HG03342 (cell line): ENCODE measurements at regions not wholly inside any gene's neighbourhood (a gene's known extent, or its start where the extent isn't known, plus 50 kb on each side); places are given as distances from the start of the nearest gene placed in this dataset.

Experiments used
- ATAC-seq: cut with Tn5 transposase; IDR thresholded peaks from one replicate; pipeline ENCODE4 v1.9.1; 2021; ENCODE audit warnings: mild to moderate bottlenecking, moderate library complexity; ENCODE audit not compliant: unreplicated experiment

GRCh38 chr14:98792171-98792570, 479.8 kb downstream of the BCL11B start:
- no peak for ATAC-seq

- no peak for ATAC-seq
These were observed 473.9 kb downstream of the BCL11B start for GRCh38 chr14:98798099-98798498.

GRCh38 chr14:98799891-98800290, 472.1 kb downstream of the BCL11B start:
- ATAC-seq: no peak

- no peak for ATAC-seq
These were observed 470.0 kb downstream of the BCL11B start for GRCh38 chr14:98802044-98802443.

GRCh38 chr14:98803196-98803595, 468.8 kb downstream of the BCL11B start:
- ATAC-seq: no peak

GRCh38 chr14:98808494-98809407, 463.2 kb downstream of the BCL11B start:
- no peak for ATAC-seq

GRCh38 chr14:98816195-98816594, 455.8 kb downstream of the BCL11B start:
- no peak for ATAC-seq

GRCh38 chr14:98816720-98817119, 455.3 kb downstream of the BCL11B start:
- ATAC-seq: no peak

- no peak for ATAC-seq
These were observed 452.7 kb downstream of the BCL11B start for GRCh38 chr14:98819132-98819866.

- no peak for ATAC-seq
These were observed 452.2 kb downstream of the BCL11B start for GRCh38 chr14:98819867-98820206.

- ATAC-seq: no peak
These were observed 449.1 kb downstream of the BCL11B start for GRCh38 chr14:98822917-98823316.

GRCh38 chr14:98826618-98827017, 445.4 kb downstream of the BCL11B start:
- no peak for ATAC-seq

GRCh38 chr14:98834119-98834518, 437.9 kb downstream of the BCL11B start:
- ATAC-seq: no peak

- ATAC-seq: no peak
These were observed 436.8 kb downstream of the BCL11B start for GRCh38 chr14:98835051-98835824.

- no peak for ATAC-seq
These were observed 436.2 kb downstream of the BCL11B start for GRCh38 chr14:98835825-98836100.

GRCh38 chr14:98840091-98840490, 431.9 kb downstream of the BCL11B start:
- no peak for ATAC-seq

- ATAC-seq: no peak
These were observed 431.5 kb downstream of the BCL11B start for GRCh38 chr14:98840511-98840910.

- no peak for ATAC-seq
These were observed 427.5 kb downstream of the BCL11B start for GRCh38 chr14:98844456-98844855.

- ATAC-seq: no peak
These were observed 424.2 kb downstream of the BCL11B start for GRCh38 chr14:98847521-98848468.

GRCh38 chr14:98853063-98853729, 418.8 kb downstream of the BCL11B start:
- no peak for ATAC-seq
